HG03460 (cell line): ENCODE measurements at regions not wholly inside any gene's neighbourhood (a gene's known extent, or its start where the extent isn't known, plus 50 kb on each side); places are given as distances from the start of the nearest gene placed in this dataset.
"Not testable (repeated sequence)": the region's sequence is repeated elsewhere in the genome, so short reads cannot be mapped to it uniquely, and the experiment has no call there.

Source experiments
- ATAC-seq: cut with Tn5 transposase; IDR thresholded peaks from one replicate; pipeline ENCODE4 v1.9.1; 2021; ENCODE audit not compliant: unreplicated experiment

- ATAC-seq: not testable (repeated sequence)
Observed at GRCh38 chr1:149228672-149229585, 125.6 kb upstream of the NBPF9 start.

- not testable (repeated sequence) for ATAC-seq
Observed at GRCh38 chr1:149229813-149230212, 126.5 kb upstream of the NBPF9 start.

- not testable (repeated sequence) for ATAC-seq
Observed at GRCh38 chr1:149234926-149235914, 131.9 kb upstream of the NBPF9 start.

- not testable (repeated sequence) for ATAC-seq
Observed at GRCh38 chr1:149237515-149237914, 134.2 kb upstream of the NBPF9 start.

- not testable (repeated sequence) for ATAC-seq
Observed at GRCh38 chr1:149239897-149240508, 136.7 kb upstream of the NBPF9 start.

DNA sequence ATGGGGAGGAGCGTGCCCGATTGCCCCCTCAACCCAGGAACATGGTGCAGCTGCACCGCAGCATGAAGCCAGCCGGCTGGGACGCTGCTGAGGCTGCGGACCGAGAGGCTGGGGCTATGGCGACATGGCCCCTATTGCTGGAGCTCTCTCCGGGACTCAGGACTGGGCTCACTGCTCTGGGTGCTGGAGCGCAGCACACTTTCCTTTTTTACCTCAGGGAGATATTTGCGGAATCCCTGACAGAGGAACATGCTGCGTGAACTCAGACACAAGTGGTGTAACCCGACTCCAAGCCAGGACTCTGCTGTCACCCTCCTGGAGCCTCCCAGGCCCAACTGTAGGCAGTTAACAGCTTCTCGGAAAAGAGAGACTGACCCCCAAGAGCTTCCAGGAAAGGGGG, 137.2 kb upstream of the NBPF9 start:
- not testable (repeated sequence) for ATAC-seq

DNA sequence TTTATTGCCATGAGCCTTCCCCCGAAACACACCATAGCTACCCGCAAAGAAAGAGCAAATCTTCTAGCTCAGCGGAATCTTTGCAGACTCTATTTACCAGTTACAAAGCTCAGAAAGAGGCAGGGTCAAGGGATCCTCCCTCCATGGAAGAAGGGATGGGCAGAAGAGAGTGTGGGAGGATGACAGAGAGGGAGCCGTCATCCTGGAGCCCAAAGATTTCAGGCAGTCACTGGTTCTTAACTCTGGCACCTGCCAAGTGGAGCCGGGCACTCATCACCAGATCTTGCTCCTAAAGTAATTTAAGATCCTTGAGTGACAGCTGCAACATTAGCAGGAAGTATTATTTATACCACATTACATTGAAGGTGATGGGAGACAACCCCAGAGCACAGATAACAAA, 137.9 kb upstream of the NBPF9 start:
- ATAC-seq: not testable (repeated sequence)

DNA sequence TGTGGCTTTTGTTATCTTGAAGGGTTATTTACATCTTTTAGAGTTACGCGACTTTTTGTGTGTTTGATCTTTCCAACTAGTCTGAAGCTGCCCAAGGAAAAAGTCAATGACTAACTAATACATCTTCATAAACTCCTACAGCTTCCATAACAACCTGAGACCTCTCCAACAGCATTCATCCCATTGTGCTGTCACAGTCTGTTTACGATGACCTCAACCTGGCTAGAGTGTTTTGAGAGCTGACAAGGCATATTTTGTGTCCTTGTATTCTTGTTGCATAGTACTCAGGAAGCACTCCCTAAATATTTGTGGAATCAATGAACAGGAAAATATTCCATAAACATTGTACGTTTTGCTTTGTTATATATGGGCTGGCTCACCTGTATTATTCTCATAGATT, 140.2 kb upstream of the NBPF9 start:
- not testable (repeated sequence) for ATAC-seq

DNA sequence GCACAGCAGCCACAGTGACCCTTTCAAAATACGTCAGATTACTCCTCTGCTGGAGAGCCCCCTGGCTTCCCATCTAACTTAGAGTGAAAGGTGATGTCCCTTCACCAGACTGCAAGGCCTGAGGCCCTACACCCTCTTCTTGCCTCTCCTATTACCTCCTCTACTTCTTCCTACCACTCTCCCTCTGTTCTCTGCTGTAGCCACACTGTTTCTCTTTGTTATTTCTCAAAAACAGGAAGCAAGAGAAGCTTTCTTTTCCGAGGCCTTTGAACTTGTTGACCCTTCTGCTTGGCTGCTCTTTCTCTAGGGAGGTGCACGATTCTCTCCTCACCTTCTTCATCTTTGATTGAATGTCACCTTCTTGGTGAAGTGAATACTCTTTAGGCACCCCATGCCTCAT, 141.3 kb upstream of the NBPF9 start:
- ATAC-seq: not testable (repeated sequence)

DNA sequence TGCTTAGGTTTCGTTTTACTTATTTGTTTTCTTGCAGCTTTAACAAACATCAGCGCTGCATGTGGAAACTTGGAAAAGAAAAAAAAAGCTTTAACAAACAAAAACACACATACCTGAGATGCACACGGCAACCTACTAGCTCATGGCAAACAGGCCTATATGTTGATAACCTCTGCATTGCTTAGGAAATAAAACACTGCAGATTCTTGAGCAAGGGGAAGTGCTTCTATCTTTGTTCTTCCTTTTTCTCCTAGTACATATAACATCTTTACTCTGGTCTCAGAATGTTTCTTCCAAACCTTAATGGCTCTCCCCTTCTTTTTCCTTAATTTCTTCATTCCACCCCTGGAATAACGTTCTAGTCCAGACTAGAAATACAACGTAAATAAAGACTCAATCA, 142.9 kb upstream of the NBPF9 start:
- not testable (repeated sequence) for ATAC-seq

DNA sequence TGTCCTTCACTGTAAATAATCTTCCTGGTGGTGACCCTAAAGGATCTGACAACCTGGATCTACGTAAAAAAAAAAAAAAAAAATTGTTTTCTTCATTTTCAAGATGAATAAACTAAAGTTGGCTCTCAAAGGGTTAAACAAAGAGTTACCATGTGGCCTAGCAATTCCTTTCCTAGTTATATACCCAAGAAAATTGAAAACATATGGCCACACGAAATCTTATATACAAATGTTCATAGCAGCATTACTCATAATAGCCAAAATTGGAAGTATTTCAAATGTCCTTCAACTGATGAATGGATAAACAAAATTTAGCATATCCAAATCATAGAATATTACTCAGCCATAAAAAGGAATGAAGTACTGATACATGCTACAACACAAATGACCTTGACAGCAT, 145.3 kb upstream of the NBPF9 start:
- not testable (repeated sequence) for ATAC-seq

DNA sequence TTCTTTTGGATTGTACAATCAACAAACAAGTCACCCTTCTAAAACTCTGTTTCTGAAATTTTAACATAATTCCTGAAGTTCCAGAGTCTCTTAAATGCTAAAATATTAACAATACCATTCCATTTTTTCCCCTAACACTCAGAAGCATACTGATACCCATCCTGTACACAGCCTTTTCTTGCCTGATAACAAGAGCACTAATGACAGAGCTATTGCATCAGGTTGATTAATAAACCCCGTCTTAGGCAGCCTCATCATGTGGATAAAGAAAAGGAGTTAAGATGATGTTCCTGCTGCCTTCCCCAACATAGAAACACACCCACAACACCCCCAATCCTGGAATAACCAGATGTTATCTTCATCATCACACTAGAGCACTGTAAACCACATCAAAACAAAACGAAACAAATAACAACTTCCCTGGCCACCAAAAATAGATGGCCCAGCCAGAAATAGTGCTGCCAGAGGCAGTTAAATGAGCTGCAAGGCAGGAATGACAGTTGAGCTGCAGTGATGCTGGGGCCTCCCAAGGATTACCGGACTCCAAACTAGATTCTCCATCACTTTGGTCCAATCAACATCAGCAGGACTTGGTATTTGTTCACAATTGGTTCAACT, 146.6 kb upstream of the NBPF9 start:
- not testable (repeated sequence) for ATAC-seq

DNA sequence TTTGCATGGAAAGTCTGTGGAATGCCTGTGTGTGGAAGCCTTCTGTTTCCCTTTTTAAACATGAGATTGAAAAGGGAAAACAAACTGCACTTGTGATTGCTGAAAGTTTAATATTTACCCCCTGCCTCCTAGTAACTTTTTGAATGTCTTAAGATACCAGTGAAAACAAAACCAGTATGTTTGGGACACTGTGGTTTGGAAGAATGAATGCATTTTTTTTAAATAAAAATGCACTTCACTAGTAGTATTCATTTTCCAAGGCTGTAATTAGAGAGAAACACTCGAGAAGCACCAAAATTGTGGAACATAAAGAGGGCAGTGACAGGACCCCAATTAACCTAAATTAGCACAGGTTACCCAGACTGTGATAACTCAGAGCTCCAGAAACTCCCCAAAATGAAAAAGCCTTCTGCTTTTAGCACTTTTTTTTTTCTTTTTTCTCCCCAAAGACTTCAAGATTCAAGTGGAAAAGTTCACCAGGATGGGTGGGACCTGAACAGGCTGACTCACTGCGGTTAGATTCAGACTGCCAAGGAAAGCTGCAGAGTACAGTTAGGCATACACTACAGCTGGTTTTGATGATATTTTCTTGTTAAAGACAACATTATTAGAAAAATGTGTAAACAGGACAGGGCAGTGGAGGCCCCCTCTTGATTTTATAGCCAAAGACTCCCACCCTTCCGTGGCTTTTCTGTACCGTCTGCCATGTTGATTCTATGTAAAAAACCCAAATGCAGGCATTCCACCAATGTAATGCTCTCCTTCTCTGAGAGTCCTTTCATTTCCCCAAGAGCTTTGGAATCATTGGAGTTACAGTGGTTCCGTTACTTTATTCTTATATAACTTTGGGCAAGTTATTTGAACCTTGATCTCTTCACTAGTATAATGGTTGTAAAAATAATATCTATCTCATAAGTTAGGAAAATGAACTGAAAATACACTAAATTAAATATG, 151.8 kb upstream of the NBPF9 start:
- ATAC-seq: not testable (repeated sequence)

DNA sequence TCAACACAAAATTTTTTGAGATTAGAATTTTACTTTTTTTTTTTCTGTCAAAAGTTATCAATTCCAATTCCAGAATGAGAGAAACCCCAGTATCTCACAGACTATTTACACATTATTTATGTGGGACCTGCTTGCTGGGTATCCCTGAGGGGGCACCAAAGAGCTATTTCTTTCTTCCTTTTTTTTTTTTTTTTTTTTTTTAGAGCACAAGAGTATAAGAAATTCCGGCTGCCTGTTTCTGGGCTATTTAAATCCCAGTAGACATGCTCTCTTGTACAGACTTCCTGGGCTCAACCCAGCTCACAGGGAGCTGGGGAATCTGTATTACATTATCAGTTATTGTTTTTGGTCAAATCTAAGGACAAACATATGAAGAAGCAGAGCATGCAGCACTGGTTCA, 156.9 kb upstream of the NBPF9 start:
- not testable (repeated sequence) for ATAC-seq

DNA sequence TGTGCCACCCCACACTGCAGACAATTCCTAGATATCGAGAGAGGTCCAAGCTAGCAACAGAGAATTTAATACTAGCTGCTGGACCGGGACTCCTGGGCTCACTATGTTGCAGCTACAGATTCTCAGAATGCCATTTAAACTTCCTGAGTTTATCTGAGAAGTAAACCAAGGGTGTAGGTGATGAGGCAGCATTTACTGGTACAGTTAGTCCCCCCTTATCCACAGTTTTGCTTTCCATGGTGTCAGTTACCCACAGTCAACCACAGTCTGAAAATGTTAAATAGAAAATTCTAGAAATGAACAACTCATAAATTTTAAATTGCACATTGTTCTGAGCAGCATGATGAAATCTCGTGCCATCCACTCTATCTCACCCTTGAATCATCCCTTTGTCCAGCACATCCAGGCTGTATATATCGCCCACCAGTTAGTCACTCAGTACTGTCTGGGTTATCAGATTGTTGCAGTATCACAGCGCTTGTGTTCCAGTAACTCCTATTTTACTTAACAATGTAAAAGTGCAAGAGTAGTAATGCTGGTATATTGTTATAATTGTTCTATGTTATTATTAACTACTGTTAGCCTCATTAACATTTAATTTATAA, 157.5 kb upstream of the NBPF9 start:
- ATAC-seq: not testable (repeated sequence)

- ATAC-seq: not testable (repeated sequence)
Observed at GRCh38 chr1:149267287-149267686, 163.9 kb upstream of the NBPF9 start.

GRCh38 chr1:149269001-149269702, 165.8 kb upstream of the NBPF9 start:
- not testable (repeated sequence) for ATAC-seq

GRCh38 chr1:149269833-149270232, 166.5 kb upstream of the NBPF9 start:
- ATAC-seq: not testable (repeated sequence)
